ENCODE measurements at regions not wholly inside any gene's neighbourhood (a gene's known extent, or its start where the extent isn't known, plus 50 kb on each side); places are given as distances from the start of the nearest gene placed in this dataset.

DNA sequence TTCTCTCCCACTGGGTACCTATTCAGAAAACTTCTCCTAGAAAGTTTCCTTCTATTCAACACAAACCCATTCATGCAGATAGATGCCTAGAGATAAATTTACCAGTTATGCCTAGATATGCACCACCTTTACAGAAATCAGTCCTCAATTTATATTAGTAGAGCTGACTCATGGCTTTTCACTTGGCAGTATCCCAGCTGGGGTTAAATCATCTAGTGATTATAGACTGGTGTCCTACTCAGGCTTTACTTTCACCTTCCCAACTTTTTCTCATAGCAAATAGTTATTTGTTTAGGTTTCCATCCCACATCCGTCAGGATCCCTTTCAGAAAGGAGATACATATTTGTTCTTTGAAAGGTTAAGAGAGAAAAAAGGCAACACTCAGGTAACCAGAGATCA, 124.5 kb downstream of the AQP4 start:
- no peak overlapping the region for H2AFZ ChIP-seq (ENCODE audit: low read depth, low read length)
- H3K79me2 ChIP-seq (replicated peaks; ENCODE audit: insufficient read depth, low read length): no peaks in the 10 kb centered on the region
- H3K9ac ChIP-seq (ENCODE audit: low read length): no peak overlapping the region
- no peaks in the 10 kb centered on the region for H3F3A ChIP-seq (ENCODE audit: insufficient read depth, low read length, poor library complexity, severe bottlenecking)
- no peaks in the 10 kb centered on the region for H3K9me2 ChIP-seq (ENCODE audit: insufficient read depth, low read length)
- no peak overlapping the region for H3K4me3 ChIP-seq (ENCODE audit: low read length)
- no peaks in the 10 kb centered on the region for H3K36me3 ChIP-seq (ENCODE audit: insufficient read depth, low read length)
- H3K27ac ChIP-seq (ENCODE audit: low read length): no peak overlapping the region
- peaks cover 4% of the 10 kb centered on the region for H3K9me3 ChIP-seq (ENCODE audit: low read length)
- TF ChIP-seq POLR2AphosphoS5 (IDR thresholded peaks at IDR 0.05) (no peak), RAD21 (conservative IDR thresholded peaks at IDR 0.05) (no peak), EP300 (conservative IDR thresholded peaks at IDR 0.05; ENCODE audit: poor library complexity, severe bottlenecking) (no peak), TAF1 (IDR thresholded peaks at IDR 0.05; ENCODE audit: low read depth) (no peak)
- H4K20me1 ChIP-seq (ENCODE audit: insufficient read depth): no peaks in the 10 kb centered on the region
- H3K27me3 ChIP-seq (ENCODE audit: insufficient read depth, low read depth, low read length): no peaks in the 10 kb centered on the region
- no peak overlapping the region for H3K4me2 ChIP-seq (ENCODE audit: low read length)

DNA sequence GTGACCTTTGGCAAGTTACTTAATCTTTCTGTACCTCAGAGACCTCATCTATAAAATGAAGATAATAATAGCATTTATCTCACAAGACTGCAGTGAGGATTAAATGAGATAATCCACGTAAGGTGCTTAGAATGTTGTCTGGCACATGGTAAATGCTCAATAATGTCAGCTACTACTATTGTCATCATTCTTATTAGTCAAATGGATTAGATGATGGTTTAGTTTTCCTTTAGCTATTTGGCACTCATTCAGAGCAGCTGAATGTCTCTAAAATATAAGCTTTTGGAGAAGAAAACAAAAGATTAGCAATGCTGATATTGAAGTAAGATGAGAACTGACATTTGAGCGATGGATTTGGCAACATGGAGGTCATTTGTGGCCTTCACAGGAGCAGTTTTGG, 125.1 kb downstream of the AQP4 start:
- Histone ChIP-seq H3K27me3 (ENCODE audit: insufficient read depth, low read depth, low read length) (no peaks in the 10 kb centered on the region), H3K36me3 (ENCODE audit: insufficient read depth, low read length) (no peaks in the 10 kb centered on the region), H3K9me3 (ENCODE audit: low read length) (peaks cover 4% of the 10 kb centered on the region), H3K4me3 (ENCODE audit: low read length) (no peak overlapping the region), H2AFZ (ENCODE audit: low read depth, low read length) (no peak overlapping the region), H3K9ac (ENCODE audit: low read length) (no peak overlapping the region), H3K4me2 (ENCODE audit: low read length) (no peak overlapping the region), H3K79me2 (replicated peaks; ENCODE audit: insufficient read depth, low read length) (no peaks in the 10 kb centered on the region), H3K27ac (ENCODE audit: low read length) (no peak overlapping the region), H4K20me1 (ENCODE audit: insufficient read depth) (no peaks in the 10 kb centered on the region), H3K9me2 (ENCODE audit: insufficient read depth, low read length) (no peaks in the 10 kb centered on the region), H3F3A (ENCODE audit: insufficient read depth, low read length, poor library complexity, severe bottlenecking) (no peaks in the 10 kb centered on the region)
- TF ChIP-seq, protein P1, sequence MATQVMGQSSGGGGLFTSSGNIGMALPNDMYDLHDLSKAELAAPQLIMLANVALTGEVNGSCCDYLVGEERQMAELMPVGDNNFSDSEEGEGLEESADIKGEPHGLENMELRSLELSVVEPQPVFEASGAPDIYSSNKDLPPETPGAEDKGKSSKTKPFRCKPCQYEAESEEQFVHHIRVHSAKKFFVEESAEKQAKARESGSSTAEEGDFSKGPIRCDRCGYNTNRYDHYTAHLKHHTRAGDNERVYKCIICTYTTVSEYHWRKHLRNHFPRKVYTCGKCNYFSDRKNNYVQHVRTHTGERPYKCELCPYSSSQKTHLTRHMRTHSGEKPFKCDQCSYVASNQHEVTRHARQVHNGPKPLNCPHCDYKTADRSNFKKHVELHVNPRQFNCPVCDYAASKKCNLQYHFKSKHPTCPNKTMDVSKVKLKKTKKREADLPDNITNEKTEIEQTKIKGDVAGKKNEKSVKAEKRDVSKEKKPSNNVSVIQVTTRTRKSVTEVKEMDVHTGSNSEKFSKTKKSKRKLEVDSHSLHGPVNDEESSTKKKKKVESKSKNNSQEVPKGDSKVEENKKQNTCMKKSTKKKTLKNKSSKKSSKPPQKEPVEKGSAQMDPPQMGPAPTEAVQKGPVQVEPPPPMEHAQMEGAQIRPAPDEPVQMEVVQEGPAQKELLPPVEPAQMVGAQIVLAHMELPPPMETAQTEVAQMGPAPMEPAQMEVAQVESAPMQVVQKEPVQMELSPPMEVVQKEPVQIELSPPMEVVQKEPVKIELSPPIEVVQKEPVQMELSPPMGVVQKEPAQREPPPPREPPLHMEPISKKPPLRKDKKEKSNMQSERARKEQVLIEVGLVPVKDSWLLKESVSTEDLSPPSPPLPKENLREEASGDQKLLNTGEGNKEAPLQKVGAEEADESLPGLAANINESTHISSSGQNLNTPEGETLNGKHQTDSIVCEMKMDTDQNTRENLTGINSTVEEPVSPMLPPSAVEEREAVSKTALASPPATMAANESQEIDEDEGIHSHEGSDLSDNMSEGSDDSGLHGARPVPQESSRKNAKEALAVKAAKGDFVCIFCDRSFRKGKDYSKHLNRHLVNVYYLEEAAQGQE (IDR thresholded peaks at IDR 0.05; ENCODE audit: borderline replicate concordance): no peak
- TF ChIP-seq SMC3 (conservative IDR thresholded peaks at IDR 0.05; ENCODE audit: poor library complexity): no peak
- no peak for TF ChIP-seq MXI1 (conservative IDR thresholded peaks at IDR 0.05; ENCODE audit: poor library complexity, severe bottlenecking)
- TF ChIP-seq TAF1 (IDR thresholded peaks at IDR 0.05; ENCODE audit: low read depth): no peak
- no peak for TF ChIP-seq EZH2 (IDR thresholded peaks at IDR 0.05; ENCODE audit: borderline replicate concordance, insufficient read depth, low read length, poor library complexity, severe bottlenecking)
- no peak for TF ChIP-seq EP300 (conservative IDR thresholded peaks at IDR 0.05; ENCODE audit: poor library complexity, severe bottlenecking)
- TF ChIP-seq RAD21 (conservative IDR thresholded peaks at IDR 0.05): no peak
- TF ChIP-seq, protein P2, sequence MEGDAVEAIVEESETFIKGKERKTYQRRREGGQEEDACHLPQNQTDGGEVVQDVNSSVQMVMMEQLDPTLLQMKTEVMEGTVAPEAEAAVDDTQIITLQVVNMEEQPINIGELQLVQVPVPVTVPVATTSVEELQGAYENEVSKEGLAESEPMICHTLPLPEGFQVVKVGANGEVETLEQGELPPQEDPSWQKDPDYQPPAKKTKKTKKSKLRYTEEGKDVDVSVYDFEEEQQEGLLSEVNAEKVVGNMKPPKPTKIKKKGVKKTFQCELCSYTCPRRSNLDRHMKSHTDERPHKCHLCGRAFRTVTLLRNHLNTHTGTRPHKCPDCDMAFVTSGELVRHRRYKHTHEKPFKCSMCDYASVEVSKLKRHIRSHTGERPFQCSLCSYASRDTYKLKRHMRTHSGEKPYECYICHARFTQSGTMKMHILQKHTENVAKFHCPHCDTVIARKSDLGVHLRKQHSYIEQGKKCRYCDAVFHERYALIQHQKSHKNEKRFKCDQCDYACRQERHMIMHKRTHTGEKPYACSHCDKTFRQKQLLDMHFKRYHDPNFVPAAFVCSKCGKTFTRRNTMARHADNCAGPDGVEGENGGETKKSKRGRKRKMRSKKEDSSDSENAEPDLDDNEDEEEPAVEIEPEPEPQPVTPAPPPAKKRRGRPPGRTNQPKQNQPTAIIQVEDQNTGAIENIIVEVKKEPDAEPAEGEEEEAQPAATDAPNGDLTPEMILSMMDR (IDR thresholded peaks at IDR 0.05; ENCODE audit: poor library complexity, severe bottlenecking): no peak
- no peak for TF ChIP-seq POLR2AphosphoS5 (IDR thresholded peaks at IDR 0.05)

DNA sequence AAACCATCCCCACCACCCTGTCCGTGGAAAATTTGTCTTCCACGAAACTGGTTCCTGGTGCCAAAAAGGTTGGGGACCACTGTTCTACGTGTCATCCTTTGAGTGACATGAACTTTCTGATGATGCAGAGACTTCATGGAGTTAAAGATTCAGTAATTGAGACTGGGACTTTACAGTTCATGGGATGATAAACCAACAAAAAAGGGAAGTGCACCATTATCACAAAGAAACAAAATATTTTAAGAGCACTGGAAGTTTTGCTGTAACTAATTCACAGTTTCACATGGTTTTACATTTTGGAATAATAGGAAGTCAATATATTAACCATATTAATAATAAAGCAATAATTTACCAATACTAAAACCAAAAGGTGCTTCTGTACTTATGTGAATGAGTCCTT, 126.8 kb downstream of the AQP4 start:
- Histone ChIP-seq H3F3A (ENCODE audit: insufficient read depth, low read length, poor library complexity, severe bottlenecking) (no peaks in the 10 kb centered on the region), H3K27ac (ENCODE audit: low read length) (no peak overlapping the region), H4K20me1 (ENCODE audit: insufficient read depth) (no peaks in the 10 kb centered on the region), H2AFZ (ENCODE audit: low read depth, low read length) (no peak overlapping the region), H3K9me3 (ENCODE audit: low read length) (peaks cover 4% of the 10 kb centered on the region), H3K27me3 (ENCODE audit: insufficient read depth, low read depth, low read length) (no peaks in the 10 kb centered on the region), H3K4me2 (ENCODE audit: low read length) (no peak overlapping the region), H3K9ac (ENCODE audit: low read length) (no peak overlapping the region), H3K4me3 (ENCODE audit: low read length) (no peak overlapping the region), H3K79me2 (replicated peaks; ENCODE audit: insufficient read depth, low read length) (no peaks in the 10 kb centered on the region), H3K9me2 (ENCODE audit: insufficient read depth, low read length) (no peaks in the 10 kb centered on the region), H3K36me3 (ENCODE audit: insufficient read depth, low read length) (no peaks in the 10 kb centered on the region)
- no peak for TF ChIP-seq EP300 (conservative IDR thresholded peaks at IDR 0.05; ENCODE audit: poor library complexity, severe bottlenecking)
- no peak for TF ChIP-seq RAD21 (conservative IDR thresholded peaks at IDR 0.05)
- no peak for TF ChIP-seq POLR2AphosphoS5 (IDR thresholded peaks at IDR 0.05)
- no peak for TF ChIP-seq SMC3 (conservative IDR thresholded peaks at IDR 0.05; ENCODE audit: poor library complexity)
- no peak for TF ChIP-seq MXI1 (conservative IDR thresholded peaks at IDR 0.05; ENCODE audit: poor library complexity, severe bottlenecking)
- no peak for TF ChIP-seq TAF1 (IDR thresholded peaks at IDR 0.05; ENCODE audit: low read depth)
- TF ChIP-seq, protein P2 (IDR thresholded peaks at IDR 0.05; ENCODE audit: poor library complexity, severe bottlenecking): no peak
- TF ChIP-seq, protein P1 (IDR thresholded peaks at IDR 0.05; ENCODE audit: borderline replicate concordance): no peak
- no peak for TF ChIP-seq EZH2 (IDR thresholded peaks at IDR 0.05; ENCODE audit: borderline replicate concordance, insufficient read depth, low read length, poor library complexity, severe bottlenecking)

Data from neural cell (in vitro differentiated cells).